ENCODE measurements at regions not wholly inside any gene's neighbourhood (a gene's known extent, or its start where the extent isn't known, plus 50 kb on each side); places are given as distances from the start of the nearest gene placed in this dataset.
"Not testable (repeated sequence)": the region's sequence is repeated elsewhere in the genome, so short reads cannot be mapped to it uniquely, and the experiment has no call there.

DNA sequence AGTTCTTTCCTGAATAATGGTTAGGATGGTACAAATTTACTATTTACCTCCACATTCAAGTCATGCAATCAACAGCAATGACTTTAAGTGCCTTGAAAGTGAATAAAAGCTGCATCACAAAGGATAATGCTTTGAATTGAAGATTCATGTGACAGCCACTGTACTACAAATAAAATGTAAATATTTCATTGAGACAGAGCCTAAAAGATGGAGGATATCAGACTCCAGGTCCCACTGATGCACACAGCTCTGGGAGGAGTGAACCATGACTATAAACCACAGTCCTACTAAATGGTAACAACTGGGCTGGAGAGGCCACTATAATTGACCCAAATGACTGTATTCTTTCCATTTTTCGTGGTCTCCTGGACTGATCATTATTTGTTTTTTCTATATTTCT, 576.9 kb downstream of the ADCYAP1 start:
- DNase-seq (ENCODE audit: low read depth): no peak

DNA sequence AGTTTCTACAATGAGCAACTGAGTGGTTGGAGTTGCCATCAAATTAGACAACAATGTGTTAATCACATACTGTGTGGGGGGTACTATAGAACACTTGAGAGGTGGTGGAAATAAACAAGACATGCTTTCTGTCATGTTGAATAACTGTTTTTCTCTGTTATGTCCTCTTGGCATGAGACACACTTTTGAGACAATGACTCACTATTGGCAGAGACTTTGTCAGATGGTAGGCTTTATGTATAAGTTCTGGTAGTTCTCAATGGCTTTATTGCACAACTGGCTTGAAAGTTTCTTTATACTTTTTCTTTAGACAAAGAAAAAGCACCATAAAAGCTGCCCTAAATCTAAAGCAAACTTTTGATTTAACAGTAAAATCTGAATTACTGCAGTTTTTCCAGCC, 578.7 kb downstream of the ADCYAP1 start:
- DNase-seq (ENCODE audit: low read depth): no peak

DNA sequence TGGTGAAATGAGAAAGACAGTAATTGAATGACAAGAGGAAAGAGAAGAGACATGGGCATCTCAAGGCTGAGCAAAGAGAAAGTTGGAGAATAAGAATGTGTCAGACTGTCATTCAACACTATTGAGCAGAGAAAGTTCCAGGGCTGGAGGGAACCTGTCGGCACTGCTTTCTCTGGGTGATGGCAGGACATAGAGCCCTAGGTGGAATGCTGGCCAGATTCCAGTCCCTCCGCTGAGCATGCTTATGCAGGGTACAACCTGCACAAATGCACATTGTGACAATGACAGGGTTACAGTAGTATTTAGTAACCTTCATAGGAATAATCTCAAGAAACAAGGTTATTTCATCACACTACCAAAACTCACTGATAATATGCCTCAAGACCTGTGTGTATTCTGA, 582.8 kb downstream of the ADCYAP1 start:
- DNase-seq (ENCODE audit: low read depth): no peak

DNA sequence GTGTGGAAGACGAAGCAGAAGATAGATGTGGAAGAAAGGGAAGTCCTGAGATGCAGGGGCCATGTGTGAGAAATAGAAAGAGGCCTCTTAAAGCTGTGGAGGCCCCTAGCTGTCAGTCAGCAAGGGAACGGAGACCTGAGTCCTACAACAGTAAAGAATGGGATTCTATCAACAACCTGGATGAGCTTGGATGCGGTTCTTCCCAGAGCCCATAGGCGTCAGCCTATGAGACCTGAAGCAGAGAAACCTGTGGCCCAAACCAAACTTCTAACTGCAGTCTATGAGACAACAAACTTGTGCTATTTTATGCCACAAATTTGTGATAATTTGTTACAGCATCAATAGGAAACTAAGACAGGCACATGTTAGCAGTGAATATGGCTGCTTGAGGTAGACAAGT, 583.7 kb downstream of the ADCYAP1 start:
- DNase-seq (ENCODE audit: low read depth): no peak

DNA sequence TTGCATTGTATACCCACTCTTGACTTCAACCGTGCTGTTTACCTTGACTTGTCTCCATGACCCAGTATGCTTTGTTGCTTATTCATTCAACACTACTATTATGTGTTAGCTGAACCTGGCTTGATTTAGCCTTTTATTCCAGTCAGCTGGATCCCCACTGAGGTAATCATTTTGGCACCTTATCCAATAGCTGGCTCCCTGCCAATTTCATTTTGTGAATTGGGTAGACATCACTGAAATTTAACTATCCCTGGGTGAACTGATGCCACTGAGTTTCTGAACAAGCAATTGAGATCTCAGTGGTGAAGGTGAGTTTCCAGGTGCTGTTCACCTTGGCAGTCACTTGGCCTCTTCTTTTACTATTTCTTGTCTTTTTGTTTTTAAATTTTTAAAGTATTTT, 584.3 kb downstream of the ADCYAP1 start:
- DNase-seq (ENCODE audit: low read depth): no peak

DNA sequence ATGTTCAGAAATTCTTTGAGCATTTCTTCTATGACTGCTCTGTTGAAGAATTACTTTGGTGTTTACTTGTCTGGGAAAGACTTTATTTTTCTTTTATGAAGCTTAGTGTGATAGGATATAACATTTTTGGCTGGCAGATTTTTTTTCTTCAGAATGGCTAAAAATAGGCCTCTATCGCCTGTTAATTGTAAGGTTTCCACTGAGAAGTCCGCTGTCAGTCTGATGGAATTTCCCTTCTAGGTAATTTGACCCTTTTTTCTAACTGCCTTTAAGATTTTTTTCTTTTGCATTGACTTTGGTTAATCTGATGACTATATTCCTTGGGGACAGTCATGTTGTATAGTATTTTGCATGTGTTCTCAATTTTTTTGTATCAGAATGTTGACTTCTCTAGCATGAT, 590.7 kb downstream of the ADCYAP1 start:
- no peak for DNase-seq (ENCODE audit: low read depth)

DNA sequence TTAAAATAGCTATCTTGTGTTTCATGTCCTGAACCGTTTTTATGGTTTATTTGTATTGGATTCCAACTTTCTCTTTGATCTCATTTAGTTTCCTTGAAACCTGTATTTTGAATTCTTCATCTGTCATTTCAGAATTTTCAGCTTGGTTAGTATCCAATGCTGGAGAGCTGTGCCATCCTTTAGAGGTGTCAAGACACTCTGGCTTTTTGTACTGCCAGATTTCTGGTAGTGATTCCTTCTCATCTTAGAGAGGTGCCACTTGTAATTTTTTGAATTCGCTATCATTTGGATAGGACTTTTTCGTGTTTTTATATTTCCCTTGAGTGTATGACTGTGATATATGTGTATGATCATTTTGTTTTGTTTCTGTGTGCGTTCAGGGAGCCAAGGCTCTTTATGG, 591.4 kb downstream of the ADCYAP1 start:
- no peak for DNase-seq (ENCODE audit: low read depth)

DNA sequence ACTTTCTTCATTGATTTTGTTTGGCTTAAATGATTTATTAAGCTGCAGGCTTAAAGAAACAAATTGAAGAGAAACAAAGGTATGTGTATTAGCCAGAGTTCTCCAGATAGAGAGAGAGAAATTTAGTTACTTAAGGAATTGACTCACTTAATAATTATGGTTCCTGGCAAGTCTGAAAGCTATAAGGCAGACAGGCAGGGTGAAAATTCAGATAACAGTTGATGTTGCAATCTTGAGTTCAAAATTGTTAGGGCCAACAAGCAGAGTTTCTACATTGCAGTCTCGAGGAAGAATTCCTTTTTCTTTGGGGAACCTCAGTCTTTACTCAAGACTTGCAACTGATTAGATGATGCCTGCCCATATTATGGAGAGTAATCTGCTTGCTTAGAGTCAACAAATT, 593.5 kb downstream of the ADCYAP1 start:
- no peak for DNase-seq (ENCODE audit: low read depth)

GRCh38 chr18:1499265-1499664, 594.6 kb downstream of the ADCYAP1 start:
- no peak for DNase-seq (ENCODE audit: low read depth)

- no peak for DNase-seq (ENCODE audit: low read depth)
Observed at GRCh38 chr18:1503847-1504246, 599.2 kb downstream of the ADCYAP1 start.

DNA sequence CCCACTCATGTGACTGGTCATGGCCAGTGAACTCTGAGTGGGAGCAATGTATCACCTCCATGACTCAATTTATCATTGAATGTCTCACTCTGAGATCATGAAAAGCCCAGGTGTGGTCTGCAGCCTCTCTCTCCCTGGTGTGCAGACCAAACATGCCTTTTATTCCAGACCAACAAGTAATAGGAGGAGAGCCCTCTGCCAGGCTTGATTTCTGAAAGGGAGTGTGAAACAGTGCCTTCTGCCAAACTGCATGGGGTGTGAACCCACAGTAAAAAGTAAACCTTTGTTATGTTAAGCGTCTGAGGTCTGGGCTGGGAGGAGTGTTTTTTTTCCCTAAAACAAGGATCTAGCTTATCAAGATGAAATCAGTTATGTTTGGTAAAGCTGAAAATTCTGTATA, 601.2 kb downstream of the ADCYAP1 start:
- no peak for DNase-seq (ENCODE audit: low read depth)

- no peak for DNase-seq (ENCODE audit: low read depth)
Observed at GRCh38 chr18:1510542-1511179, 606.0 kb downstream of the ADCYAP1 start.

DNA sequence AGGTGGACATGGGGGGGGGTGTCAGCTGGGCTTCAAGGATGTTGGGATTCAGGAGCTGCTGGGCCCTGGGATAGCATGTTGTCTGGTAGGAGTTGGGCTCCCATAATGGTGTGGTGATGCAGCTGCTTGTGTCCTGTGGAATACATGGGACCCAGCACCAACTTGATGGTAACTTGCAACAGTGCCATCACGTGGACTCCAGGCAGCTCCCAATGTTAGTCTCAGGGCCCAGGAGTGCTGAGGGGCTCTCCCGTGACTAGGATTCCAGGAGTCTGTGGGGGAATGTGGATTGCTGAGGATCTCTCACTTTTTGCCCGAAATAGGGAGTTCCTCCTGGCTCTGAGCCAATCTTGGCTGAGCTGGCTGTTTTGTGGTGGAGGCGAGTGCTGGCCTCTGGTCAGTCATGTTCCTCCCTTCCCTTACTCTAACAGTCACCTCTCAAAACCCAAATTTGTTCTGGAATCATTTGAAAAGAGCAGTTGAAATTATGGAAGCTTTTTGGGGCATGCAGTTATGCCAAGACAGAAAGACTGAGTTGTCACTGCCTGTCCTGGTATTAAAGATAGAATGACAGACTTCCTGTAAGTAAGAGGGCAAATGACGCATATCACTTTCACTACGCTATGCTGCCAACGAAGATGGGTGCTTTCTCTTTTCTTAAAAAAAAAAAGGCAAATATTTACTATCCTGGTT, 607.1 kb downstream of the ADCYAP1 start:
- DNase-seq (ENCODE audit: low read depth): no peak

- DNase-seq (ENCODE audit: low read depth): no peak
Observed at GRCh38 chr18:1513519-1513918, 608.8 kb downstream of the ADCYAP1 start.

- not testable (repeated sequence) for DNase-seq (ENCODE audit: low read depth)
Observed at GRCh38 chr18:1521588-1522248, 617.0 kb downstream of the ADCYAP1 start.

- no peak for DNase-seq (ENCODE audit: low read depth)
Observed at GRCh38 chr18:1522249-1522615, 617.6 kb downstream of the ADCYAP1 start.

DNA sequence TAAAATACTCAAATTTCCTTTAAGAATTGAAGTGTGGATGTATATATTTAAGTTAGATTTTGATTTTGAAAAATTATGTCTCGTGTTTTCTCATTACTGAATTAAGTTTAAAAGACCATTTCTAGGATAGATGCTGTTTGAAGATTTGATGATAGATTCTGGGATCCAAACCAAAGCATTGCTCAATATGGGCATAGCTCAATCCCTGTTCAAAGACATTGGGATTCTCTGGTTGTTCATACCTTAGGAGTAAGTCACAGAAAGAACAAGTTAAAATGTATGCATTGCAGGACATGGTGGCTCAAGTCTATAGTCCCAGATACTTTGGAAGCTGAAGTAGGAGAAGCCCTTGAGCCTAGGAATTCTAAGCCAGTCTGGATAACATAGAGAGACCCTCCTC, 622.3 kb downstream of the ADCYAP1 start:
- no peak for DNase-seq (ENCODE audit: low read depth)

- DNase-seq (ENCODE audit: low read depth): no peak
Observed at GRCh38 chr18:1527805-1528204, 623.1 kb downstream of the ADCYAP1 start.

- no peak for DNase-seq (ENCODE audit: low read depth)
Observed at GRCh38 chr18:1528447-1528846, 623.8 kb downstream of the ADCYAP1 start.

GRCh38 chr18:1528964-1529509, 624.4 kb downstream of the ADCYAP1 start:
- DNase-seq (ENCODE audit: low read depth): no peak

DNA sequence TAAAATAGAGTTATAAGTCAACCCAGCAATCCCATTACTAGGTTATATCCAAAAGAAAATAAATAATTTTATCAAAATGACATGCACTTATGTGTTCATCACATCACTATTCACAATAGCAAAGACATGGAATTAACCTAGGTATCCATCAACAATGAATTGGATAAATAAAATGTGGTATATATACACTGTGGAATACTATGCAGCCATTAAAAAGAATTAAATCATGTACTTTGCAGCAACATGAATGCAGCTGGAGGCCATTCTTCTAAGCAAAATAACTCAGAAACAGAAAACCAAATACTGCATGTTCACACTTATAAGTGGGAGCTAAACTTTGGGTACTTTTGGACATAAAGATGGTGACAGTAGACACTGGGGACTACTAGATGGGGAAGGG, 626.0 kb downstream of the ADCYAP1 start:
- DNase-seq (ENCODE audit: low read depth): no peak

DNA sequence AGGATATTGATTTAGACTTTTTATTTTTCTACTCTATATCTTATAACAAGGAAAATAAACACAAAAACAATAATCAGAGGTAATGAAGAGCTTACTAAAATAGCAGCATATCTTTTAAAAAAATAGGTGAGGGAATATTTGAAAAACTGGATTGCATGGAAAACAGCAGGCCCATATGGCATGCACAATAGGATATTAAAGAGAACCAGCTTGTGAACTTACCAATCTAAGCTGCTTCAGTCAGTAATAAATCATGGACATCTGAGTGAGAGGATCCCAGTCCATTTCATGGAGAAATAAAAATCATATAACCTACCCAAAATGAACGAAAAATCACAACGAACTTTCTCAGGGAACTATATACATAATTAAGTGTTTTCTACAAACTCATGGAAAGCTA, 634.6 kb downstream of the ADCYAP1 start:
- no peak for DNase-seq (ENCODE audit: low read depth)

DNA sequence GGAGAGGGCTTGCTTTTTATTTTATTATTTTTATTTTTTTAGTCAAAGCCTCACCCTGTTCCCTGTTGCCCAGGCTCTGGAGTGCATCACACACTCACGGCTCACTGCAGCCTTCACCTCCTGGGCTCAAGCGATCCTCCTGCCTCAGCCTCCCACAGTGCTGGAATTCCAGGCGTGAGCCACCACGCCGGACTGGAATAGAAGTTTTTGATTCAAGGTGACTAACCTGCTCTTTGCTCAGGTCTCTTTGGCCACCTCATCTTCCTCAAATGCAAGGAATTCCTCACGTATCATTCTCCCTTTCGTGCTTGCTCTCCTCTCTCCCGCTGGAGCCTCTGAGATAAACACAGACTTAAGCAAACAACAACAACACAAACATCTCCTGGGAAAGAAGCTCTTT, 636.8 kb downstream of the ADCYAP1 start:
- no peak for DNase-seq (ENCODE audit: low read depth)
